HG03439 (cell line): ENCODE measurements at regions not wholly inside any gene's neighbourhood (a gene's known extent, or its start where the extent isn't known, plus 50 kb on each side); places are given as distances from the start of the nearest gene placed in this dataset.
"Not testable (repeated sequence)": the region's sequence is repeated elsewhere in the genome, so short reads cannot be mapped to it uniquely, and the experiment has no call there.

Experiments
- ATAC-seq: cut with Tn5 transposase; IDR thresholded peaks from one replicate; pipeline ENCODE4 v1.9.1; 2021; ENCODE audit warnings: mild to moderate bottlenecking, moderate library complexity; ENCODE audit not compliant: unreplicated experiment

GRCh38 chr2:19207452-19207851, 151.0 kb downstream of the OSR1 start:
- ATAC-seq = no peak

GRCh38 chr2:19205983-19206533, 152.4 kb downstream of the OSR1 start:
- ATAC-seq = no peak

DNA sequence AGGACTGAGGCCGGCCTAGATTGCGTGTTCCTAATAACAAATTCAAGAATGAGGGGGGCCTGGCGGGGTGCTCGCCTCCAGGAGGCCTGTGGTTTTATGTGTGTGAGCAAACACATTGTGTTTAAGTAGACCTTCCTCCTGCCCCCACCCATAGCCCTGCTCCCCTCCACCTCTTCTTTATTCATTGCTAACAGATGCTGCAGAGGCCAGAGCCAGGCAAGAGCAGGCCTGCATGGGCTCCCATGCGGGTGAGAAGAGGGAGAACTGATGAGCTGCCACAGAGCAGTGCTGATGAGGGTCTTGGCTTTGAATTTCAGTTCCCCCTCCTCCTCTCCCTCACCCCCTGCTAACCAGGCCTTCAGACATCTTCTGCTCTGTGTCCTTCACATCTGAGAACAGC, 154.6 kb downstream of the OSR1 start:
- no peak for ATAC-seq

DNA sequence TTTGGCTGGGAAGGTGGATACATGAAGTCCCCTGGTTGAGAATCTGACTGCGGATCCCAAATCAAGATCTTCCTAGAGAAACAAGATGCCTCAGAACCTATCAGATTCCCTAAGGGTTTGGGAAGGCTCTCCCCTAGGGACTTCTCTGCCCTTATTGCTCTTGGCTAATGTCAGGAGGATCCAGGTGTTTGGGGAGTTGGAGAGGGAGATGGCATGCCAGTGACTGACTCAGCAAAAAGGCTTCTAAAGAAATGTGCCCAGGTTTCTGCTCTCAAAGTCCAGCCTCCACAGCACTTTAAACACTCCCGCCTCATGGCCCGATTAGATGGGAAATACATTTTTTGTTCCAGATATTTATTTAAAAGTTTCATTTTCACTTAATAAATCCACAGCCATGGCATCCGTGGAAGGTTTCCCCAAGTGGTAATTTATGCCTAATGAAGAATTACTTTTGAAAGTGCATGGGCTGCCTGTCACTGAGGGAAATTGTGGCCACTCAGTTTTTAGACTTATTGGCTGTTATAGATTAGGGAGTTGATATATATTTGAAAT, 156.4 kb downstream of the OSR1 start:
- no peak for ATAC-seq

DNA sequence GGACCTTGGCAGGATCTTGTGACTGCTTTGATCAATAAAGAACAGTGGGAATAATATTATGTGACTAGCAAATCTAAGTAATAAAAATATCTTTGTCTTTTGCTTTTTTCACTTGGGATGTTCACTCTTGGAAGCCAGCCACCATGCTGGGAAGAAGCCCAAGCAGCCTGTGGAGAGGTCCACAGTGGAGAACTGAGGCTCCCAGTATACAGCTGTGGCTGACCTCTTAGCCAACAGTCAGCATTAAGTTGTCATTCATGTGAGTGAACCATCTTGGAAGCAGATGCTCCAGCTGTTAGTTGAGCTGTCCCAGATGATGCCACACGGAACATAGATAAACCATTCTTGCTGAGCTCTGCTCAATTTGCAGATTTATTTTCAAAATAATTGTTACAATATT, 160.0 kb downstream of the OSR1 start:
- ATAC-seq = no peak

GRCh38 chr2:19195661-19196060, 162.8 kb downstream of the OSR1 start:
- no peak for ATAC-seq

- ATAC-seq = no peak
Measured at GRCh38 chr2:19189391-19189790, 169.0 kb downstream of the OSR1 start.

- no peak for ATAC-seq
Measured at GRCh38 chr2:19187323-19188020, 171.0 kb downstream of the OSR1 start.

GRCh38 chr2:19185086-19185485, 173.3 kb downstream of the OSR1 start:
- ATAC-seq = no peak

GRCh38 chr2:19178175-19178574, 180.2 kb downstream of the OSR1 start:
- no peak for ATAC-seq

DNA sequence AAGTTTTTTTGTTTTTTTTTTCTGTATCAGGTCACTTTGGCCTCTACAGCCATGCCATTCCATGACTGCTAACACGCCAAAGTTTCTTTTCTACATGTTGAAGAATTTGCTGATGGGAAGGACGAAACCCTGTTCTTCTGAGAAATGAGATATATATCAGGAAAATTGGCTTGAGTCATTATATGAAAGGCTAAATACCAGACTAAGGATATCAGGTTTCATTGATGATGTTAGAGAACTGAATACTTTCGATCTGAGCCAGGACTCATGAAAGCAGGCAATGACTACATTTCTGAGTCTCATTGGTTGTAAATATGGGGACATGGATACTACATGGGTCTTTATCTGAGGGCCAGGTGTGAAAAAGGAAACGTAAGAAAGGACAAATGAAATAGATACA, 181.4 kb downstream of the OSR1 start:
- ATAC-seq = no peak

DNA sequence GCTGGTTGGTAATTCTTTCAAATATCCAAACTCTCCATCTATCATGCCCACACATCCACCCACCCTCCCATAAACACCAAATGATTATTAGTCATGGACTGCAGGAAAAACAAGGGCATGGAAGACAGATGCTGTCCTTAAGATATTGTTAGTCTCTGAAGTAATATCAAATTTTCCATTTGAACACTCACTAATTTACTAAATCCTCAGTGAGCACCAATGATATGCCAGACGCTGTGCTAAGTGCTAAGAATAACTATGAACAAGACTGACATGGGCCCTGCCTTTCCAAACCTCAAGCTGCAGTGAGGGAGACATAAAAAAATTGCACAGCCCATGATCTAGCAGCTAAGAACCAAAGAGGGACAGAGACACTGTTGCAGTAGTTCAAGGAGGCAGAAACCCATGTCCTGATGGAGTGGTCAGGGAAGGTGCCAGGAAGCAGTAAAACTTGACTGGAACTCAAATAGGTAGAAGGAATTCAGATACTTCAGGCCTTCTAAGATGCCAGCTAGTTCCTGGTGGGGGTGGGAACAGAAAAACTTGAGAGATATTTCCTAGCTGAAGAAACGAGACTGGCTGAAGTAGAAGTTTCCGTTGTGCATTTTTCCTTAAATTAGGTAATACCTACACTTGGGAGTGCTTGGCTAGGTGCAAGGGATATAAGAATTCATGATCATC, 182.1 kb downstream of the OSR1 start:
- no peak for ATAC-seq

DNA sequence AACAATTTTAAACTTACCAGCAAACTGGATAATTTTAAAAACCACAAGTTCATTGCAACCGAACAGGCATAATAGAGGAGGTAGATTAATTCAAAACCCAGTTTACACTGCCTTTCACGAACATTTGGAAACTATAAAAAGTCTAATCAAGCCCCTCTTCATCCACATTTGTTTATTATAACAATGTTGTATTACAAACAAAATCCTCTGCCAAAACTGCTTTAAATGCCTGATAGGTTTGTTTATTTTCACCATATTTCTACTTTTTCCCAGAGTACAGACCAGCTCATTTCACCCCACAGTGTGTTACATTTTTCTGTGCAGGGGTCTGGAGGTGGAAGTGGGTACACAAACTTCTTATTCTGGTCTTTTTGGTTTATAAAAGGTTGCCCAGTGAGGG, 184.2 kb downstream of the OSR1 start:
- no peak for ATAC-seq

DNA sequence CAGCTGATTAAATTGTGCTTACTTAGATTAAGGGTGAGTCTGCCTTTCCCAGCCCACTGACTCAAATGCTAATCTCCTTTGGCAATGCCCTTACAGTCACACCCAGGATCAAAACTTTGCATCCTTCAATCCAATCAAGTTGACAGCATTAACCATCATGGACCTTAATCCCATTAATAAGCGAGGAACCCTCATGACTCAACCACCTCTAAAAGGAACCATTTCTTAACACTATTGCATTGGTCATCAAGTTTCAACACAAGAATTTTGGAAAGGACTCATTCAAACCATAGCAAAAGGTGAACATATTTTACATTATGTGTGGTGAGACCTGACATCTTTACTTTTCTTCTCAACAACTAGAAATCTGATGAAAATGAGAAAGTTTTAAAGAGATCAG, 187.0 kb downstream of the OSR1 start:
- ATAC-seq = no peak

DNA sequence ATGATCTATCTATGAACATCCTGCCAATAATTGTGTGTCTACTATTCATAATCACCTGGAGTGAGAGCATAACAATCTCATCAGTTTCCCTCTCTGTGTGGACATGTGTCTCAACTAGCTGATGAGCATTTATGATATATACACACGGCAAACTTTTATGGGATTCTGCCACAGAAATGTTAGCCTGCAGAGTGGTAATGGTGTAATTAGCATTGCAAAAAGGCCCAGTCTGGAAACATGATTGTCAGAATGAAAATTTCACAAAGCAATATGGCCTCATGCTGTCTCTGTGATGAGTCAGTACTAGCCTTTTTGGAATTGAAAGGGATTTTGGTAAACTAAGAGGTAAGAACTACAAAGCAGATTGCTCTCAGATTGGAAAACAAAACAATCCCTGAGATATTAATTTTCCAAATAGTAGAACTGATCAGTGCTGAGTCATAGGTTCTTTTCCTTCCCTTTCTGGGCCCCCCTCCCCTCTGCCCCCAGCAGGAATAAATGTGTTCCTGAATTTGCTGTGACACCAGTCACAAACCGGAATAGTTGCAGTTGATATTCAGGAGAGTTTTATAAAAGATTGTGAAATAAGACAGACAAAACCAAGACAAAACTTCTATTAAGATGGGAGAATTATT, 189.2 kb downstream of the OSR1 start:
- ATAC-seq = no peak

GRCh38 chr2:19164099-19164498, 194.3 kb downstream of the OSR1 start:
- not testable (repeated sequence) for ATAC-seq

DNA sequence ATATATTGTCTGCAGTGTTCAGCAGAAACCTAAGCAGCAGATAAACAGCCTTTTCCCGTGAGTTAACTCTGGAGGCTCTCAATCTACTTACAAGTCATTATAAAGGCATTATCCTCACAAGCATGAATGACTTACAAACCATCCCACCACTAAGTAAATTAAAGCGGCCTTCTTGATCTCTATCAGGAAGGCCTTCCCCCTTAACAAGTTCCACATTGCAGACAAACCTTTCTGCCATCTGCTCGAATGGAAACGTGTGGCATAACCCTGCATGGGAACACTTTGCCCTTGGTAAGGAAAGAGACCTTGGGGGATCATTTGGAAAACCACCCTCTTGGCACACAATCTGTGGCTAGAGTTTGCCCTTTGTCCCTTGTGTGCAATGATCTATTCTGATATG, 199.5 kb downstream of the OSR1 start:
- no peak for ATAC-seq

DNA sequence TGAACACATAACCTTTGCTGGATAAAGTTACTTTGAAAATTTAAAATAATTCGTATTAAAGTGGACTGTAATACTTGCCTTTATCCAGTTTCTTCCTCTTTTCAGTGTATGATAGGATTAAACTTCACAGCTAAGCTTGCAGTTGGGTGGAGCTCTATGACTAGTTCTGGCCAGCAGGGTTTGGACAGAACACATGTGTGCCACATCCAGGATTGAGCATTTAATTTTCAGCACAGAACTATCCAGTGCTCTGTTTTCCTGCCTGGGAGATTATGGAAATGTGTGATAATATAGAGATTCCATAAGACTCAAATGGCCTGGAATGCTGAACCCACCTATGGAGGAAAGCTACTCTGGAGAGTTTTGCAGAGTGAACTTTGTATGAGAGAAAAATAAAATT, 200.2 kb downstream of the OSR1 start:
- no peak for ATAC-seq

GRCh38 chr2:19156646-19157045, 201.8 kb downstream of the OSR1 start:
- ATAC-seq = no peak

DNA sequence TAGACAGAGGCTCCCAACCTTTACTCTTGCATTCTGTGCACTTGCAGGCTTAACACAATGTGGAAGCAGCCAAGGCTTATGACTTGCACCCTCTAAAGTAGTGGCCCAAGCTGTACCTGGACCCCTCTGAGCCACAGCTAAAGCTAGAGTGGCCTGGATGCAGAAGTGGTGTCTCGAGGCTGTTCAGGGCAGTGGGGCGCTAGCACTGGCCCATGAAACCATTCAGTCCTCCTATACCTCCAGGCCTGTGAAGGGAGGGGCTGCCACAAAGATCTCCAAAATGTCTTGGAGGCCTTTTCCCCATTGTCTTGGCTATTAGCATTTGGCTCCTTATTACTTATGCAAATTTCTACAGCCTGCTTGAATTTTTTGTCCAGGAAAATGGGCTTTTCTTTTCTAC, 207.7 kb downstream of the OSR1 start:
- no peak for ATAC-seq

DNA sequence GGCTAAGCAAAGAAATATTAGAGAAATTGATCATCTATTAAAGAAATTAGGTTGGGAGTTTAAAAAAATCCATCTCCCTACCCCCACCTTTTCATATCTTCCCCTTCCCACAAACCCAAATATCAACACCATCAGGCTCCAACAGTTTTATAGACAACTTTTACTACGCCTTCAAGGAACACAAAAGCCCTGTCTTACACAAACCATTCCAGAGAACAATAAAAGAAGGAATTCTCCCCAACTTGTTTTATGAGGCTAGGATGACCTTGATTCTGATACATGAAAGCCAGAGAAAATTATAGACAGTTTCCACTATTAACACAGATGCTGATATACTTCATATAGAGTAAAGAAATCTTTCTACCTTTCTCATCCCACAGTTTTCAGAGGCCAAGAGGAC, 211.6 kb downstream of the OSR1 start:
- ATAC-seq = no peak
